ENCODE measurements at regions not wholly inside any gene's neighbourhood (a gene's known extent, or its start where the extent isn't known, plus 50 kb on each side); places are given as distances from the start of the nearest gene placed in this dataset.

GRCh38 chr3:18557216-18557615, 132.1 kb upstream of the SATB1 start:
- TF ChIP-seq KDM5A (IDR thresholded peaks at IDR 0.05; ENCODE audit: low read length) (no peak), CEBPB (IDR thresholded peaks at IDR 0.05; ENCODE audit: low read depth, low read length) (no peak), CTCF (IDR thresholded peaks at IDR 0.05; ENCODE audit: control extremely low read depth in 1 of 3, insufficient read depth in 1 of 3, low read depth in 1 of 3, low read length in 3 of 3) (no peak), RBBP5 (IDR thresholded peaks at IDR 0.05; ENCODE audit: borderline replicate concordance, low read depth, low read length) (no peak), RAD21 (IDR thresholded peaks at IDR 0.05 in 1 of 2, conservative IDR thresholded peaks at IDR 0.05 in 1 of 2; ENCODE audit: low read depth in 2 of 2, low read length in 2 of 2) (no peak), RFX5 (IDR thresholded peaks at IDR 0.05; ENCODE audit: borderline replicate concordance, low read depth, low read length) (no peak), E2F6 (IDR thresholded peaks at IDR 0.05) (no peak)

Data from H1 (cell line).